COLO829 (cell line): ENCODE measurements at regions not wholly inside any gene's neighbourhood (a gene's known extent, or its start where the extent isn't known, plus 50 kb on each side); places are given as distances from the start of the nearest gene placed in this dataset.
"Not testable (repeated sequence)": the region's sequence is repeated elsewhere in the genome, so short reads cannot be mapped to it uniquely, and the experiment has no call there.

Experiments used
- DNase-seq: peaks from one replicate; pipeline ENCODE4 v3.0.0; 2012; ENCODE audit warnings: low spot score

DNA sequence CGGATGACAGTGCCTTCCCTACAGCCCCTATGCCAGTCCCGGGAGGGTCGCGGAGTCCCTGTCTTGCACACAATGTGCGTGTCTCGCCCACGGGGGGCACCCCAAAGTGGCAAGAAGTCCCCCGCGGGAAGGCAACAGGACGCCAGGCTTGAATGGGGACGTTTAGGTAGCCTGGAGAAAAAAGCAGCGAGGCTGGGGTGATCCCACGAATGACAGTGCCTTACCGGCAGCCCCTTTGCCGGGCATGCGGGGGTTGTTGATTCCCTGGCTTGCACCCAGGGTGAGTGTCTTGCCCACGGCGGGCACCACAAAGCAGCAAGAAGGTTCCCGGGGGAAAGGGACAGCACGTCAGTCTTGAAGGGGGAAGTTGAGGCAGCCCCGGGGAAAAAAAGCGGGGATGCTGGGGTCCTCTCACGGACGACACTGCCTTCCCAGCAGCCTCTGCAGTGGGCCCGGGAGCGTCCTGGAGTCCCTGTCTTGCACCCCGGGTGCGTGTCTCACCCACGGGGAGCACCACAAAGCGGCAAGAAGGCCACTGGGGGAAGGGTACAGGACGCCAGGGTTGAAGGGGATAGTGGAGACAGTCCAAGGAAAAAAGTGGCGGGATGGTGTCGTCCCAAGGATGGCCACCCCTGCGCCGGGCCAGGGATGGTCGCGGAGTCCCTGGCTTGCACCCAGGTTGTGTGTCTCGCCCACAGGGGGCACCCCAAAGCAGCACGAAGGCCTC is 156.8 kb upstream of the ALG10B start:
- no peak for DNase-seq

DNA sequence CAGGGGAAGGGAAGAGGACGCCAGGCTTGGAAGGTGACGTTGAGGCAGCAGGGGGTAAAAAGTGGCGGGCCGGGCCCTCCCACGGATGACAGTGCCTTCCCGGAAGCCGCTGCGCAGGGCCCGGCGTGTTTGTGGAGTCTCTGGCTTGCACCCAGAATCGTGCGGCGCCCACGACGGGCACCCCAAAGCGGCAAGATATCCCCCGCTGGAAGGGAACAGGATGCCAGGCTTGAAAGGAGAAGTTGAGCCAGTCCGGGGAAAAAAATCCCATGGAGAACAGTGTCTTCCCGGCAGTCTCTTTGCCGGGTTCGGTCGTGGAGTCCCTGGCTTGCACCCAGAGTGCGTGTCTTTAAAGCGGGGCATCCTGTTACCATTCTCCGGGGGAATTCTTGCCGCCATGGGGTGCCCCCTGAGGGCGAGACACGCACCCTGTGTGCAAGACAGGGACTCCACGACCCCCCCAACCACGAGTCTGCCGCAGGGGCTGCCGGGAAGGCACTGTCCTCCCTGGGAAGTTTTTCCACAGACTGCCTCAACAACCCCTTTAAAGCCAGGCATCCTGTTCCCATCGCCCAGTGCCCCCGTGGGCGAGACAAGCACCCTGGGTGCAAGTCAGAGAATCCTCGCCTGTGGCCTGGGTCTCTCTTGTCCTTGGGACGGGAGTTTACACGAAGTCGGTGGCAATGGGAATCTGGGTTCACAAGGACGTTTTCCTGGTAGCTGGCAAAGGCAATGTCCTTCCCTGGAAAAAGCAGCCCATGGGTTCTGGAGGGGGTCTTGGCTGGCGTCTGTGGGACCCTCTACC is 156.1 kb upstream of the ALG10B start:
- DNase-seq, result no peak

DNA sequence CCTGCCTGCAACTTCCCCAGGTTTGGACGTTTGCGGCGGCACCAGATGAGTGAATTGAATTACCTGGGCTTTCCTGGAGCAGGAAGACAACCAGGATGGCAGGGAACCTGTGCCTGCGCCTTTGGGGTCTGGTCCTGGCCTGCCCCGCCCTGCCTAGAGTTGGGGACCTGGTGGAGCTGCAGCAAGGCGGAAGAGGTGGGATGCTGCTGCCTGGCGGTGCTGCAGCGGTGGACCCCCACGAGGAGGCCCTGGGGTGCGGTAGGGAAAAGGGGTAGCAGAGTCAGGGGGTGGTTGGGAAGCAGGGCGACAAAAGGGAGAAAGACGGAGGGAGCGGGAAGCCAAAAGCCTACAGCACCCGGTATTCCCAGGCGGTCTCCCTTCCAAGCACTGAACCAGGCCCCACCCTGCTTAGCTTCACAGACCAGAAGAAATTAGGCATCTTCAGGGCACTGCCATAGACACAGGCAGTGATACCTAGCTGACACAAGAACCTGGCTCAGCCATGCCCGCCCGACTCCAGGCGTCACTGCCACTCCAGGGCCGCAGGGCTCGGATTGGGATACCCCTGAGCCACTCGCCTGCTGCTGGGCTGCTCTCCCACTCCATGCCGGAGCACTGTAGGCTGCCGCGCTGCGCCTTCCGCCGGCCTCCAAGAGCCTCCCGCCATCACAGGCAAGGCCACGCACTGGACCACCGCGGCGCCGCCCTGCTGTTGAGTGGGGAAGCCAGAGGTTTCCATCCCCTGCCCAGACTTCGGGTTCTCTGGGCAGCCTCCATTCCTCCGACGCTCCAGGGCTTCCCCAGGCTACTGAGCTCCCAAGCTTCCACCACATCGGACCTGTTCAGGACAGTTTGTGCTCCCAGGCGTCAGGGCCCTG is 155.2 kb upstream of the ALG10B start:
- no peak for DNase-seq

GRCh38 chr12:38162013-38162412 is 154.6 kb upstream of the ALG10B start:
- DNase-seq, result no peak

GRCh38 chr12:38162708-38163441 is 153.7 kb upstream of the ALG10B start:
- DNase-seq, result no peak

DNA sequence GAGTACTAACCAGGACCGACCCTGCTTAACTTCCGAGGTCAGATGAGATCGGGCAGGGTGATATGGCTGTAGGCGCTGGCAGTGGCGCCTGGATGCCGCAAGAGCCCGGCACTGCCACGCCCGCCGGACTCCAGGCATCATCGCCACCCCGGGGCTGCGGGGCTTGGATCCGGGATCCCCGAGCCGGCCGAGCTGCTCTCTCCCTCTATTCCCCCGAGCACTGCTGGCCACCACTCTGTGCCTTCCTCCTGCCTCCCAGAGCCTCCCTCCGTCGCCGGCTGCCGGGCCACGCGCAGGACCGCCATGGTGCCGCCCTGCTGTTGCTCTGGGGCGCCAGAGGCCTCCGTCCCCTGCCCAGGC is 153.2 kb upstream of the ALG10B start:
- DNase-seq, result no peak

GRCh38 chr12:38166225-38166624 is 150.3 kb upstream of the ALG10B start:
- no peak for DNase-seq

GRCh38 chr12:38175538-38175937 is 141.0 kb upstream of the ALG10B start:
- DNase-seq, result no peak

- DNase-seq, result not testable (repeated sequence)
Measured at GRCh38 chr12:38183617-38184016, 133.0 kb upstream of the ALG10B start.

- DNase-seq, result not testable (repeated sequence)
Measured at GRCh38 chr12:38197286-38197685, 119.3 kb upstream of the ALG10B start.

- DNase-seq, result no peak
Measured at GRCh38 chr12:38201461-38202276, 114.9 kb upstream of the ALG10B start.

GRCh38 chr12:38204831-38205230 is 111.7 kb upstream of the ALG10B start:
- no peak for DNase-seq

- DNase-seq, result no peak
Measured at GRCh38 chr12:38222011-38222410, 94.6 kb upstream of the ALG10B start.

- DNase-seq, result peak; percentile 66
Measured at GRCh38 chr12:38238328-38238727, 78.2 kb upstream of the ALG10B start.

- no peak for DNase-seq
Measured at GRCh38 chr12:38253778-38254177, 62.8 kb upstream of the ALG10B start.

DNA sequence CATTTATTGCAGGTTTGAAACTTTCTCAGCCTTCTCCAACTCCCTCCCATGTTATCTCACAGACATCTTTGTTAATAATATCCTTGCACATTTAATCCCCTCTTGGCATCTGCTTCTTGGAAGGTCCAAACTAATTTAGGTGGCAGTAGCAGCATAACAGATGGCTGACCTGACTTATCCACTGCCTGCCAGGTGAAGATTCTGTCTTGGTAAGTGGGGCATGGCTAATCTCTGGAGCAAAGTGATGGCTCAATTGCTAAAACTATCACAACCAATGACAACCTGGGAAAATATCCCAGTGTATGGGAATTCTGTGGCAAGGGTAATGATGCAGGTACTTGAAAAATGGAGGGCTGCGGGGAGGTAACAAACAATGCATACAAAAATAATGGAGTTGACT is 58.2 kb upstream of the ALG10B start:
- no peak for DNase-seq
